ENCODE measurements at regions not wholly inside any gene's neighbourhood (a gene's known extent, or its start where the extent isn't known, plus 50 kb on each side); places are given as distances from the start of the nearest gene placed in this dataset.

- FAIRE-seq = no peak
Observed at GRCh38 chr9:115373000-115373709, 255.2 kb upstream of the TNC start.

GRCh38 chr9:115373710-115374045 lies 255.7 kb upstream of the TNC start:
- FAIRE-seq = no peak

- FAIRE-seq = no peak
Observed at GRCh38 chr9:115374724-115375268, 256.8 kb upstream of the TNC start.

- FAIRE-seq = no peak
Observed at GRCh38 chr9:115378241-115378640, 260.3 kb upstream of the TNC start.

- no peak for FAIRE-seq
Observed at GRCh38 chr9:115378758-115379157, 260.8 kb upstream of the TNC start.

- FAIRE-seq = no peak
Observed at GRCh38 chr9:115379719-115380118, 261.8 kb upstream of the TNC start.

GRCh38 chr9:115382865-115383264 lies 264.9 kb upstream of the TNC start:
- no peak for FAIRE-seq

GRCh38 chr9:115385383-115386122 lies 267.6 kb upstream of the TNC start:
- no peak for FAIRE-seq

- FAIRE-seq = no peak
Observed at GRCh38 chr9:115386963-115387770, 269.2 kb upstream of the TNC start.

GRCh38 chr9:115391168-115391825 lies 273.3 kb upstream of the TNC start:
- no peak for FAIRE-seq

GRCh38 chr9:115393976-115394775 lies 276.2 kb upstream of the TNC start:
- FAIRE-seq = no peak

GRCh38 chr9:115395511-115396021 lies 277.6 kb upstream of the TNC start:
- FAIRE-seq = no peak

GRCh38 chr9:115396071-115396529 lies 278.1 kb upstream of the TNC start:
- no peak for FAIRE-seq

- FAIRE-seq = no peak
Observed at GRCh38 chr9:115397591-115398312, 279.8 kb upstream of the TNC start.

- no peak for FAIRE-seq
Observed at GRCh38 chr9:115398313-115398650, 280.3 kb upstream of the TNC start.

- no peak for FAIRE-seq
Observed at GRCh38 chr9:115398996-115399395, 281.0 kb upstream of the TNC start.

- no peak for FAIRE-seq
Observed at GRCh38 chr9:115400796-115401195, 282.8 kb upstream of the TNC start.

- no peak for FAIRE-seq
Observed at GRCh38 chr9:115401756-115402327, 283.9 kb upstream of the TNC start.

GRCh38 chr9:115403753-115404152 lies 285.8 kb upstream of the TNC start:
- FAIRE-seq = no peak

GRCh38 chr9:115404311-115404710 lies 286.4 kb upstream of the TNC start:
- FAIRE-seq = no peak

GRCh38 chr9:115411516-115411915 lies 293.6 kb upstream of the TNC start:
- FAIRE-seq = no peak

Measured in islet of Langerhans (tissue), 1 donor.